HG03064 (cell line): ENCODE measurements at regions not wholly inside any gene's neighbourhood (a gene's known extent, or its start where the extent isn't known, plus 50 kb on each side); places are given as distances from the start of the nearest gene placed in this dataset.
"Not testable (repeated sequence)": the region's sequence is repeated elsewhere in the genome, so short reads cannot be mapped to it uniquely, and the experiment has no call there.

Experiments used
- ATAC-seq: cut with Tn5 transposase; IDR thresholded peaks from one replicate; pipeline ENCODE4 v1.9.1; 2021; ENCODE audit warnings: low read depth; ENCODE audit not compliant: unreplicated experiment

DNA sequence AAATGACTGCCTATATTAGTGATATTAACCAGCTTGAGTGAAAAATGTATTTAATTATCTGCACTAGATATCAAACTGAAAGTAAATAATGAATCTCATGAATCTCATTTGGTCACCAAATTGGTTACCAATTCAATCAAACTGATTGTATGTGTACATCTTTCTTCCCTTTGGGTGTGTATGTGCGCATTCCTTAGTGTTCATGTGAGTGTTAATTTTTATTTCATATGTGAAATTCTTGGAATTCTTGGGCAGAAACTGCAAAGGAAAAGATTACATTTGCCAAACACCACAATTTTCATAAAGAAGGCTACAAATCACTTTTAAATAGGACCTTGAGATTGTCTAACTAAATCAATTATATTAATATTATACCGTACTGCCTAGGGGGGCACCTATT lies 648.4 kb upstream of the MARCKS start:
- no peak for ATAC-seq

DNA sequence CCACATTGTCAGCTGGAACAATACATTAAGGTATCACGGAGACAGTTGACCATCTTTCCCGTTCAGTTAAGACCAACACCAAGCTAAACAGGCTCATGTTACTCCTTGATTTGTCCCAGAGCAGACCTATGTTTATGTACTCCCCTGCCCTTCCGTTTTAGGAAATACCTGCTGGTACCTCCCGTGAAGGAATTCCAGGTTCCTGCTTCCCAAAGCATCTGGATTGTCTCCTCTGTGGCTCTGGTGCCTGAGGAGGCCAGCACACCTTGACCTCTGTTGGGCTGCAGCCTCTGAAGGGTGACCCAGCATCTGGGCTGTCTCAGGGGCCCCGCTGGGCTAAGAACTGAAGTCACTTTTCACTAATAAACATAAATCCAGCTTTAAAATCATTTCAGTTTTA lies 647.8 kb upstream of the MARCKS start:
- no peak for ATAC-seq

DNA sequence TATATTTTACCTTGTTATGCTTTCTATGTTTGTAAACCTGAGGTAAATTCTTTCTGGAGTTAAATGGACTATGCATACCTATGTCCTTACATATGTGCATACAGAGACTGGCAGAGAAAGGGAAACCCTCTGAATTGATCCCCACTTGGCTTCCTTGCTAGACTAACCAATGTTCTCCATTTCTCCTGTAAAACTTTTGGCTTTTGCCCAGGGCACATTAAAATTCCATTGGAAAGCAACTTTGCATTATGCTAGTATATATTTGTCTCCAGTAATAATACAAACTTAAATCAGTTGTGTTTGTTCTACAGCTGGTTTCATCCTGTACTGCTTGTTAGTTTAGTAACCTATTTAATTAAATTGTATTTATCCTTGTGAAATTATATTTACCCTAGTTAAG lies 646.0 kb upstream of the MARCKS start:
- no peak for ATAC-seq

- ATAC-seq, result no peak
Measured at GRCh38 chr6:113219783-113220182, 637.4 kb upstream of the MARCKS start.

DNA sequence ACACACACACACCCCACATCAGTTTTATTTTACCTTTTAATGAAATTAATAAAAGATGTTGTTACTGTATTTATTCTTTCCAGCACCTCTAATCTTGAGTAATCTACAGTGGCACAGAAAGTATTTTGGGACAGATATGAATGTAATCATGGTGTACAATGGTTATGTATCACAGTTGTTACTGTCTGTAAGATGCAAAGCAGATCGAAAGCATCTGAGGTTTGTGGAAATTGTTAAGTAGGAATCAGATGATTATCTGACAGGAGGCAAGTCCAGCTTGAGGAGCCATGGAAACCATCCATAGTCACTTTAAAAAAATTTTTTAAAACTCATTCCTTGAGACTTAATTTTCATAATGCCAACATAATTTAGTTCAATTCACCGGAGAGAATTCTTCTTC lies 636.3 kb upstream of the MARCKS start:
- ATAC-seq, result no peak

GRCh38 chr6:113221850-113222249 lies 635.3 kb upstream of the MARCKS start:
- ATAC-seq, result no peak

DNA sequence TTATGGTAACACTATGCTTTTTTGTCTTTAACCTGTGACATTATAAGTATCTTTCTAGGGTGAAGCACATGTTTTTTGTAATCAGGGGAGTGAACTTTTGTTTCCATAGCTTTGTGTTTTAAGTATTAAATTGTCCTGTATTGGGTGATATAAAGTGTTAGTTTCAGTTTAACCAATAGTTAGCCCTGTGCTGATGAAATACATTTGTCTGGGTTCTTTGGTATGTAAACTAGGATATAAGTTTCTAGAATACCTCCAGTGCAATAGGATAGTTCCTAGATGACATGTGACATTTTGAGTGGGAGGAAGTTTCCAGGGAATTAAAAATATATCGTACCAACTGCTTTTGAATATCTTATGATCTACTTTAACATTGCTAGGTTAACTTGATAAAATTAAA lies 611.0 kb upstream of the MARCKS start:
- ATAC-seq, result no peak

DNA sequence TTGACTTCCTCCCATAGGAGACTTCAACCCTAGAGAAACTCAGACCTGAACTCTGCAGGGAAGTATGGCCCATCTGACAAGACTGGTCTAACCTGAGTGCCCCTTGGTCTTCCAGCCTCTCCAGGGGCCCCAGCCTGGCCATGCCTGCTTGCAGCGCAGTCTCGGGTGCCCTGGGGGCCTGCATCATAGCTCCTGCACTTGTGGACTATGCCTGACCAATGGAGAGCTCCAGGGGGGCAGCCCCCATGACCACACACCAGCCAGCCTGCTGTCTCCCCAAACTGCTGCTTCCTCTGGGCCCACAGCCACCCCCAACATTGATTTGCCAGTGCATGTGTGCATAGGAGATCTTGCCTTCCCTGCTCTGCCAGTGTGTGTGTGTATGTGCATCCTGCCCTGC lies 608.6 kb upstream of the MARCKS start:
- ATAC-seq, result no peak

DNA sequence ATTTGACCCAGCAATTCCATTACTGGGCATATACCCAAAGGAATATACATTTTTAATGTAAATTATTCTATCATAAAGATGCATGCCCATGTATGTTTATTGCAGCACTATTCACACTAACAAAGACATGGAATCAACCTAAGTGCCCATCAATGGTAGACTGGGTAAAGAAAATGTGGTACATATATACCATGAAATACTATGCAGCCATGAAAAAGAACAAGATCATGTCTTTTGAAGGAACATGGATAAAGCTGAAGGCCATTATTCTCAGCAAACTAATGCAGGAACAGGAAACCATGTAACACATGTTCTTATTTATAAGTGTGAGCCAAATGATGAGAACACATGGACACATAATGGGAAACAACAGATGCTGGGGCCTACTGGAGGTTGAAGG lies 603.0 kb upstream of the MARCKS start:
- not testable (repeated sequence) for ATAC-seq

- no peak for ATAC-seq
Measured at GRCh38 chr6:113258771-113259170, 598.4 kb upstream of the MARCKS start.

GRCh38 chr6:113271437-113271836 lies 585.7 kb upstream of the MARCKS start:
- ATAC-seq, result no peak

GRCh38 chr6:113276601-113277000 lies 580.5 kb upstream of the MARCKS start:
- ATAC-seq, result no peak

- ATAC-seq, result no peak
Measured at GRCh38 chr6:113277111-113277510, 580.0 kb upstream of the MARCKS start.

DNA sequence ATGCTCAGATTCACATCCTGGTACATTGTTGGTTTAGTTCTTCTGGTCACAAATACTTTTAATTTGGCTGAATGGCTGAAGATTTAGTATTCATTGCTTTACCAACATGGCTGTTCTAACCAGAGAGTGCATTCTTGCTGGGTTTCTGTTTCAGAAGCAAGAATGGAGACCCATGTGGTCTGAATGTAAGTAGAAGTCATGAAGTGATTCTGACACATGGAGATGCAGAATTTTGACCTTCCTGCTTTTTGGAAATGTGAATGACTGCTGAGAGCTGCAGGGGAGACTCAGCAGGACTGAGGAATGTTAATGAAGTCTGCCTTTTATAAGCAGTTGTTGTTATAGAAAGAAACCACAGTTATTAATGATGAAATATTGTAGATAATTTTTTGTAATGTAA lies 576.1 kb upstream of the MARCKS start:
- ATAC-seq, result no peak

DNA sequence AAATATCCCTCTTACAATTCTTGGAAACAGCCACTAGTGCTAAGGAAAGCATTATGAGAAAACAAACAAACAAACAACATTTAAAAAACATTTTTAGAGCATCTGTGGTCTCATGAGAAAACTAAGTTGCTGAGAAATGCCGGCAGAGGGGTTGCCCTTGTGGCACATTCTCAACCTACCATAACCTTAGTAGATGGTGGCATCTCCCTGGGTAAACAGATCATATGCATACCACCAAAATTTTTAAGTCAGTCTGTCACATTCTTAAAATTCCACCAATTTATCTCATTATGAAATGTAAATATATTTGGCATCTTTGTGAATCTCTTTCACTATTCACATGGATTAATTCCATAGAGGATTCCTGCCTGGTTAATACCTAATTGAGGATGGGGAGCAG lies 575.7 kb upstream of the MARCKS start:
- no peak for ATAC-seq

DNA sequence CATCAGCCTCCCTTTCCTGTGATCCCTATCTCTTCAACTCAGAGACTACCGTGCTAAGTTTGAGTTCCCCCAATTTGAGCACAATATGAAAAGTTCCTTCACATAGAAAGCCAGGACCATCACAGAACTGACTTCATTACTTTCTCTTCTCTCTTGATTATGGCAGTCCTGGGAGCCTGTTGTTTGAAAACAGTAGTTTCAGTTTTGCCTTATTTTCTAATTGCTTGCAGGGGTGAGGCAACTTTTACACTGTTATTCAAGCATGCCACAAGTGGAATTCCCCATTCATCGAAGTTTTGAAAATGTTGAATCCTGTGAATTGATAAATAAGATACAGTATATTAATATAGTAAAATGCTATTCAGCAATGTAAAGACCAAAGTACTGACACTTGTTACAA lies 569.7 kb upstream of the MARCKS start:
- no peak for ATAC-seq

- ATAC-seq, result no peak
Measured at GRCh38 chr6:113288409-113288808, 568.7 kb upstream of the MARCKS start.

DNA sequence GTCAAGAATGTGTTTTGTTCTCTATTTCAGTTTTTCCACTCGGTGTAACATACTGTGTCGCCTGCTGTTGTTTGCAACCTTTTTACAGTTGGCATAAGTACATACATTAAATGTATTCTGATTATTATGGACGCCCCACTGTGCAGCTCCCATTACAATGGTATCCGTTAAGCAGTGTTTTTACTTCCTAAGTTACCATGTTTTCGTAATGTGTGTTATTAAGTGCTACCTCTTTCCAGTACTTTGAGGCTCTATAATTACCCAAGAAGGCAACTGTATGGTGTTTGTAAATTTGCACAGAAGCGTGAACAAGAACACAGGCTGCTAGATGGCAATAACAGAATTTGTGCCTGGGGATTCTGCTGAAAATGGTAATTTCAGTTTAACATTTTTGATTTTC lies 568.0 kb upstream of the MARCKS start:
- ATAC-seq, result no peak

- no peak for ATAC-seq
Measured at GRCh38 chr6:113290684-113291083, 566.5 kb upstream of the MARCKS start.

DNA sequence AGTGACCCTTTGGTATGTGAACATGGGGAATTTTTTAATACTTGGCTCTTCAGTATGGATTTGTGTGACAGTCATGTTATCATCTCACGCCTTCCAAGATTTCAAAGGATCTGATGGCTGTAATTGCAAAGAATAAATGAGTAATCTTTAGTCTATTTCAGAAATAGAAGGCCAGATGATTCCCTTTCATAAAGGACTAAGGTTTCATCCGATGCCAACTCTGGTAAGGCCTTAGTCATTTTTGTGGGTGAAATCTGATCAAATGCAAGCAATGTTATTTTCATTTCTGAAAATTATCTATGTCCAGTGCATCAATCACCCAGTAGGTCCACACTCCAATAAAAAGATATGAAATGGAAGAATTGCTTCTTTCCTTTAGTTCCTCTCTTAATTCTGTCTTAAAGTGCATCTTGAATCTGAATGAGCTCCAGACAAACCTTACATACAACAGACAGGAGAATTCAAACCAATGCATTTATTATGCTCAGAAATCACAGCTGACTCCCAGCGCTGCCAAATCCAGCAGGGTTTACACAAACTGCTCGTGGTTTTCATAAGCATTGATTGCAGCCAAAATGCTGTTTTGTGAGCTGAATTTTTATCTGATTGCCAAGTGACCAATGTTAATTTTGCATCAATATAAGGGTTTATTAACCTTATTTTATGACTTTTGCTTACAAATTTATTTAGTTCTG lies 565.2 kb upstream of the MARCKS start:
- no peak for ATAC-seq

- ATAC-seq, result peak; percentile 62
Measured at GRCh38 chr6:113292646-113293422, 564.3 kb upstream of the MARCKS start.

GRCh38 chr6:113293423-113293740 lies 563.8 kb upstream of the MARCKS start:
- no peak for ATAC-seq
